OCI-LY7 (cell line): ENCODE measurements at regions not wholly inside any gene's neighbourhood (a gene's known extent, or its start where the extent isn't known, plus 50 kb on each side); places are given as distances from the start of the nearest gene placed in this dataset.

Experiments used
- BruUV-seq: library from RNA; stranded (reverse); fragments of 400-500 nt; replicated peaks from 2 replicates; lab custom pipeline; 2021; lab: Mats Ljungman, UMichigan
- CTCF ChIA-PET: fragments of 300-600 bp; sonication (Branson Sonifier 250); formaldehyde crosslinking; loops from one replicate; lab custom pipeline; 2022; ENCODE audit warnings: antibody characterized with exemption; ENCODE audit not compliant: unreplicated experiment; lab: Charles Lee
- POLR2A ChIA-PET: fragments of 300-600 bp; sonication (Branson Sonifier 250); formaldehyde crosslinking; loops from one replicate; lab custom pipeline; 2022; ENCODE audit warnings: antibody characterized with exemption; lab: Charles Lee
- DNase-seq: peaks from one replicate; pipeline ENCODE4 v3.0.0-alpha.2; 2015; ENCODE audit warnings: low spot score
- H2AFZ ChIP-seq: fragments of 200-600 bp; sonication (generic), shearing (Covaris generic); 2 replicates; pipeline ENCODE4 v1.6.1; 2014; ENCODE audit warnings: mild to moderate bottlenecking, antibody characterized with exemption, low read length, moderate library complexity
- H3K27ac ChIP-seq: fragments of 200-600 bp; sonication (generic); 2 replicates; pipeline ENCODE4 v1.5.1; 2014; ENCODE audit warnings: mixed run types, low read depth, mild to moderate bottlenecking, moderate library complexity, low read length, inconsistent platforms; ENCODE audit not compliant: poor library complexity, severe bottlenecking
- H3K36me3 ChIP-seq: fragments of 200-600 bp; sonication (generic); 2 replicates; pipeline ENCODE4 v1.6.1; 2014; ENCODE audit warnings: mild to moderate bottlenecking, antibody characterized with exemption, low read length, moderate library complexity, mixed read lengths; ENCODE audit not compliant: insufficient read depth
- H3K4me1 ChIP-seq: fragments of 200-600 bp; sonication (generic); 2 replicates; pipeline ENCODE4 v1.5.1; 2014; ENCODE audit warnings: mild to moderate bottlenecking, low read length; ENCODE audit not compliant: insufficient read depth, poor library complexity, severe bottlenecking
- H3K4me2 ChIP-seq: fragments of 200-600 bp; sonication (generic); 2 replicates; pipeline ENCODE4 v1.6.1; 2014; ENCODE audit warnings: mild to moderate bottlenecking, low read length
- H3K4me3 ChIP-seq: fragments of 200-600 bp; sonication (generic); 2 replicates; pipeline ENCODE4 v1.5.1; 2014; ENCODE audit warnings: mild to moderate bottlenecking, low read depth, low read length; ENCODE audit not compliant: poor library complexity, severe bottlenecking
- H3K79me2 ChIP-seq: fragments of 200-600 bp; sonication (generic); 2 replicates; pipeline ENCODE4 v1.6.1; 2016; ENCODE audit warnings: low read depth, mild to moderate bottlenecking, low read length, moderate library complexity, mixed read lengths; ENCODE audit not compliant: insufficient read depth
- H3K9me2 ChIP-seq: fragments of 200-600 bp; sonication (generic); 2 replicates; pipeline ENCODE4 v1.6.1; 2016; ENCODE audit warnings: mild to moderate bottlenecking, low read length, mixed read lengths; ENCODE audit not compliant: insufficient read depth
- H3K9me3 ChIP-seq: fragments of 200-600 bp; sonication (generic); 2 replicates; pipeline ENCODE4 v1.6.1; 2014; ENCODE audit warnings: mild to moderate bottlenecking, mixed run types, low read length, mixed read lengths
- H4K20me1 ChIP-seq: fragments of 200-600 bp; sonication (generic); 2 replicates; pipeline ENCODE4 v1.6.1; 2014; ENCODE audit warnings: mild to moderate bottlenecking, antibody characterized with exemption, low read length, moderate library complexity, mixed read lengths; ENCODE audit not compliant: insufficient read depth
- CTCF ChIP-seq: fragments of 200-600 bp; sonication (generic); conservative IDR thresholded peaks from 2 replicates; pipeline ENCODE4 v1.5.1; 2014; ENCODE audit warnings: mild to moderate bottlenecking, antibody characterized with exemption, low read length, moderate library complexity, mixed read lengths
- EZH2phosphoT487 ChIP-seq: fragments of 200-600 bp; sonication (generic); IDR thresholded peaks from 2 replicates; pipeline ENCODE4 v1.6.1; 2018; ENCODE audit warnings: low read depth, borderline replicate concordance, mild to moderate bottlenecking, mixed run types, antibody characterized with exemption, low read length, moderate library complexity, mixed read lengths
- intact Hi-C: fragments of 100-400 bp; cut with micrococcal nuclease; formaldehyde crosslinking; loops from one replicate; pipeline ENCODE4 v1.10.0; 2022; ENCODE audit not compliant: unreplicated experiment

GRCh38 chr10:128978211-128978610 is 488.8 kb upstream of the MGMT start:
- ChIA-PET POLR2A (no interaction called here), CTCF (no interaction called here)
- no peaks in the 10 kb centered on the region for H3K79me2 ChIP-seq
- no peak overlapping the region for H3K27ac ChIP-seq
- BruUV-seq = no TSS peak
- H3K9me2 ChIP-seq = no peaks in the 10 kb centered on the region
- H4K20me1 ChIP-seq = no peaks in the 10 kb centered on the region
- intact Hi-C loops = no loop called here
- DNase-seq = no peak
- TF ChIP-seq EZH2phosphoT487 = no peak
- TF ChIP-seq CTCF = no peak
- no peaks in the 10 kb centered on the region for H3K36me3 ChIP-seq
- no peaks in the 10 kb centered on the region for H3K9me3 ChIP-seq
- H3K4me3 ChIP-seq = no peak overlapping the region
- no peak overlapping the region for H3K4me2 ChIP-seq
- H3K4me1 ChIP-seq = no peaks in the 10 kb centered on the region
- H2AFZ ChIP-seq = no peak overlapping the region

- Histone ChIP-seq H3K9me2 (no peaks in the 10 kb centered on the region), H3K36me3 (no peaks in the 10 kb centered on the region), H3K4me2 (no peak overlapping the region), H3K4me3 (no peak overlapping the region), H3K4me1 (no peaks in the 10 kb centered on the region), H3K79me2 (no peaks in the 10 kb centered on the region), H4K20me1 (no peaks in the 10 kb centered on the region), H2AFZ (no peak overlapping the region), H3K9me3 (no peaks in the 10 kb centered on the region), H3K27ac (no peak overlapping the region)
- TF ChIP-seq CTCF (no peak), EZH2phosphoT487 (no peak)
- intact Hi-C loops = no loop called here
- POLR2A ChIA-PET = no interaction called here
- CTCF ChIA-PET = no interaction called here
- BruUV-seq = no TSS peak
- no peak for DNase-seq
Observed at GRCh38 chr10:128979405-128979804, 487.6 kb upstream of the MGMT start.

- intact Hi-C loops = no loop called here
- Histone ChIP-seq H3K27ac (no peak overlapping the region), H3K9me2 (no peaks in the 10 kb centered on the region), H3K4me1 (no peaks in the 10 kb centered on the region), H3K36me3 (no peaks in the 10 kb centered on the region), H4K20me1 (no peaks in the 10 kb centered on the region), H3K4me3 (no peak overlapping the region), H3K4me2 (no peak overlapping the region), H2AFZ (no peak overlapping the region), H3K79me2 (no peaks in the 10 kb centered on the region), H3K9me3 (no peaks in the 10 kb centered on the region)
- no peak for TF ChIP-seq EZH2phosphoT487
- TF ChIP-seq CTCF = no peak
- ChIA-PET CTCF (no interaction called here), POLR2A (interaction anchor here (0.5 kb wide), 1 partner anchor 1237 kb away, joined by 3 read pairs; no protein-coding TSS in a partner anchor)
- no peak for DNase-seq
- no TSS peak for BruUV-seq
Observed at GRCh38 chr10:128981251-128981650, 485.8 kb upstream of the MGMT start.
